Neuronal stem cell (in vitro differentiated cells): ENCODE measurements at regions not wholly inside any gene's neighbourhood (a gene's known extent, or its start where the extent isn't known, plus 50 kb on each side); places are given as distances from the start of the nearest gene placed in this dataset.

Experiments
- DNase-seq: peaks from one replicate; pipeline ENCODE4 v3.0.0-alpha.2; 2013; ENCODE audit warnings: low spot score
- H2AFZ ChIP-seq: one replicate; pipeline ENCODE4 v1.6.1; 2013; ENCODE audit warnings: mild to moderate bottlenecking, low read length, inconsistent platforms
- H2AK5ac ChIP-seq: 2 replicates; pipeline ENCODE4 v1.6.1; 2013; ENCODE audit warnings: low read depth, mild to moderate bottlenecking, inconsistent platforms, low read length, moderate library complexity, mixed read lengths
- H2BK120ac ChIP-seq: 2 replicates; pipeline ENCODE4 v1.6.1; 2013; ENCODE audit warnings: low read depth, mild to moderate bottlenecking, inconsistent platforms, low read length, moderate library complexity, mixed read lengths
- H2BK12ac ChIP-seq: one replicate; pipeline ENCODE4 v1.6.1; 2013; ENCODE audit warnings: low read length, inconsistent platforms
- H2BK15ac ChIP-seq: 2 replicates; pipeline ENCODE4 v1.6.1; 2013; ENCODE audit warnings: mild to moderate bottlenecking, low read length, inconsistent platforms, mixed read lengths
- H2BK5ac ChIP-seq: one replicate; pipeline ENCODE4 v1.6.1; 2013; ENCODE audit warnings: inconsistent platforms, mild to moderate bottlenecking, low read length, moderate library complexity
- H3K14ac ChIP-seq: one replicate; pipeline ENCODE4 v1.6.1; 2013; ENCODE audit warnings: low read length, inconsistent platforms
- H3K18ac ChIP-seq: 2 replicates; pipeline ENCODE4 v1.6.1; 2013; ENCODE audit warnings: low read length, inconsistent platforms
- H3K23ac ChIP-seq: 2 replicates; pipeline ENCODE4 v1.6.1; 2013; ENCODE audit warnings: low read depth, mild to moderate bottlenecking, mixed read lengths, low read length, inconsistent platforms; ENCODE audit not compliant: poor library complexity
- H3K27ac ChIP-seq: replicated peaks from 3 replicates; pipeline ENCODE4 v1.5.1; 2013; ENCODE audit warnings: low read length, inconsistent platforms
- H3K27me3 ChIP-seq, 3 experiments: 2 replicates each; pipeline ENCODE4 v1.6.1; 2013; ENCODE audit warnings: low read length in 3 of 3, mild to moderate bottlenecking in 2 of 3, inconsistent platforms in 1 of 3, low read depth in 1 of 3, mixed read lengths in 1 of 3, moderate library complexity in 1 of 3; ENCODE audit not compliant: control insufficient read depth in 3 of 3, insufficient read depth in 3 of 3
- H3K36me3 ChIP-seq, 2 donors: replicated peaks in 1 of 2; 2 replicates each; pipeline ENCODE4 v1.6.1; 2013; ENCODE audit warnings: low read length in 2 of 2; ENCODE audit not compliant: control insufficient read depth in 2 of 2, insufficient read depth in 2 of 2
- H3K4ac ChIP-seq: 2 replicates; pipeline ENCODE4 v1.6.1; 2013; ENCODE audit warnings: inconsistent platforms, mild to moderate bottlenecking, low read length, moderate library complexity
- H3K4me1 ChIP-seq, 2 donors: 1 replicate in 1 of 2; 2 replicates in 1 of 2; pipeline ENCODE4 v1.6.1; 2013; ENCODE audit warnings: low read length in 2 of 2, low read depth in 1 of 2; ENCODE audit not compliant: control insufficient read depth in 2 of 2, insufficient read depth in 1 of 2
- H3K4me2 ChIP-seq: one replicate; pipeline ENCODE4 v1.6.1; 2013; ENCODE audit warnings: mild to moderate bottlenecking, low read length, inconsistent platforms; ENCODE audit not compliant: insufficient read depth, poor library complexity, severe bottlenecking
- H3K4me3 ChIP-seq, 2 donors: 2 replicates each; pipeline ENCODE4 v1.5.1; 2013; ENCODE audit warnings: low read length in 2 of 2, mild to moderate bottlenecking in 2 of 2, inconsistent platforms in 1 of 2, moderate library complexity in 1 of 2
- H3K79me1 ChIP-seq: one replicate; pipeline ENCODE4 v1.6.1; 2013; ENCODE audit warnings: low read depth, mild to moderate bottlenecking, inconsistent platforms, low read length, moderate library complexity
- H3K9ac ChIP-seq: one replicate; pipeline ENCODE4 v1.6.1; 2013; ENCODE audit warnings: mild to moderate bottlenecking, low read depth, low read length, inconsistent platforms; ENCODE audit not compliant: poor library complexity
- H3K9me3 ChIP-seq, 2 donors: replicated peaks in 1 of 2; 2 replicates each; pipeline versions ENCODE3 to v1.6.1; 2013; ENCODE audit warnings: low read length in 2 of 2, mild to moderate bottlenecking in 2 of 2, inconsistent platforms in 1 of 2, low read depth in 1 of 2, mixed read lengths in 1 of 2, moderate library complexity in 1 of 2; ENCODE audit not compliant: control insufficient read depth in 2 of 2, insufficient read depth in 1 of 2
- H4K8ac ChIP-seq: one replicate; pipeline ENCODE4 v1.6.1; 2013; ENCODE audit warnings: low read depth, mild to moderate bottlenecking, inconsistent platforms, low read length, moderate library complexity
- H4K91ac ChIP-seq: one replicate; pipeline ENCODE4 v1.6.1; 2013; ENCODE audit warnings: low read length, low read depth, mild to moderate bottlenecking, inconsistent platforms; ENCODE audit not compliant: poor library complexity
- WGBS, 2 donors: extraction: QIAGEN DNeasy Blood & Tissue Kit; methylation state at CpG; one replicate each; pipeline ENCODE4 v1.1.7; 2013; ENCODE audit warnings: missing lambda C conversion rate in 2 of 2, mixed read lengths in 1 of 2; ENCODE audit not compliant: insufficient read length in 2 of 2, insufficient replicate concordance in 1 of 2; ENCODE audit errors: extremely low coverage in 2 of 2; 5-methylcytosine and 5-hydroxymethylcytosine counted together

DNA sequence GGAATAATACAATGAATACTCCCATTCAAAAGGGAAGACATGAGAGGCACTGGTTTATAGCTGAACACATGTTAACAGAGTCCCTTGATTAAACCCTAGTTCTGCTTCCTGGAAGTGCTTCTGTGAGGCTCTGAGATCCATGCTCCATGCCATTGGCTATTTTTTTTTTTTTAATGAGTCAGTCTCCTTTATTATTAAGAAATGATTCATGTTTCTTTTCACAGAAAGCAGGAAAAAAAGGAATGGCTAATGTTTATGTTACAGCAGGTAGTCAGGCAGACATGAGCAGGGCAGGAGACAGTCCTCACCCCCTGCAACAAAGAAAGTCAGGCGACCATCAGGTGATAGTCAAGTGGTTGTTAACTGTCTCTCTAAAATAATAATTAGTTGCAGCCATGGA lies 598.7 kb downstream of the EPHA5 start:
- Histone ChIP-seq H3K27ac (no peak overlapping the region), H2AK5ac (no peak overlapping the region), H2BK120ac (no peak overlapping the region), H3K18ac (no peak overlapping the region), H2BK5ac (no peak overlapping the region), H3K4me1 (no peaks in the 10 kb centered on the region), H3K23ac (no peak overlapping the region), H3K4me3 (no peak overlapping the region), H3K4ac (no peak overlapping the region), H3K27me3 (no peaks in the 10 kb centered on the region), H3K79me1 (no peaks in the 10 kb centered on the region), H2BK12ac (no peak overlapping the region), H2AFZ (no peak overlapping the region), H4K91ac (no peak overlapping the region), H3K9me3 (no peaks in the 10 kb centered on the region), H4K8ac (no peak overlapping the region), H3K4me2 (no peak overlapping the region), H2BK15ac (no peak overlapping the region), H3K36me3 (no peaks in the 10 kb centered on the region), H3K14ac (no peak overlapping the region), H3K9ac (no peak overlapping the region)
- WGBS, 2 donors = no CpG with 5 or more reads among the region's 1 CpG
- no peak for DNase-seq

DNA sequence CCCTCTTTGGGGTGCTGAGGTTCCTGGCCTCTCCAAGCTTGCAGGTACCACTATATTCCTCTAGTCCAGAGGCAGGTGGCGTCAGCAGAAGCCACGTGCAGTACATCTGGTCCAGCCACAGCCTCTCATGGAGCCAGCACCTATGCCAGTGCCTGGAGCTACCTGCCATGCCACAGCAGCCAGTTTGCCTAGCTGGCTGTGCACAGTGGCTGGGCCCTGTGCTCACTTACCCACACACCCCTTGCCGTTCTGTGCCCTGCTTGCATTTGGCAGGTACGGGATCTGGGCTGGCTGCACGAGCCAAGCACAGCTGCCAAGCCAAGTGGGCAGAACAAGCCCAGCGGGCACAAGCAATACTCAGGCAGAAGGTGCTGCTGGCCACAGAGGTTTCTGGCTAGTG lies 601.1 kb downstream of the EPHA5 start:
- Histone ChIP-seq H3K79me1 (no peaks in the 10 kb centered on the region), H3K27me3 (no peaks in the 10 kb centered on the region), H3K36me3 (no peaks in the 10 kb centered on the region)

DNA sequence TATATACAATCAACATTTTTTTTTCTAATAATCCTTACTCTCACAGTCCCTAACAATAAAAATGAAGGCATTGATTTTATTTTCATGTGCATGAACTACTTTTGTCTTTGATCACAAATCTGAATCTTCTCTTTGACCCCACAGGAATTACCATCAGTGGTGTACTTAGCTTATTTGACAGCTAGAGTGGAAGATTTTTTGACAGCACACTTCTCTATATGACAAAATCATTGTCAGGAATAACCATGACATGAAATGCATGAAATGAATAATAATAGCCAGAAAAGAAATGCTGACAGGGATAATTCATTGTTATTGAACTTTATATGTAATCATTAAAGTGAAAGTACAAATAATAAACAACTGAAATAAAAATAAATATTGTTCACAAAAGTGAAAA lies 604.2 kb downstream of the EPHA5 start:
- Histone ChIP-seq H3K4me1 (no peaks in the 10 kb centered on the region), H2BK15ac (no peak overlapping the region), H3K14ac (no peak overlapping the region), H3K23ac (no peak overlapping the region), H4K8ac (no peak overlapping the region), H3K27me3 (no peaks in the 10 kb centered on the region), H2AFZ (no peak overlapping the region), H3K36me3 (no peaks in the 10 kb centered on the region), H3K9me3 (no peaks in the 10 kb centered on the region), H3K9ac (no peak overlapping the region), H3K4me2 (no peak overlapping the region), H3K27ac (no peak overlapping the region), H4K91ac (no peak overlapping the region), H3K18ac (no peak overlapping the region), H2BK12ac (no peak overlapping the region), H3K4ac (no peak overlapping the region), H2BK5ac (no peak overlapping the region), H3K4me3 (no peak overlapping the region), H2AK5ac (no peak overlapping the region), H3K79me1 (no peaks in the 10 kb centered on the region), H2BK120ac (no peak overlapping the region)
- no peak for DNase-seq

More for the DNA sequence above, 601.1 kb downstream of the EPHA5 start:
- no CpG with 5 or more reads among the region's 6 CpGs for WGBS, 2 donors
- Histone ChIP-seq H2BK12ac (no peak overlapping the region), H2BK120ac (no peak overlapping the region), H2BK15ac (peak overlapping the region; percentile 43), H2AK5ac (no peak overlapping the region), H3K14ac (peak overlapping the region; percentile 39), H3K18ac (peak overlapping the region; percentile 70), H3K4ac (no peak overlapping the region), H4K91ac (no peak overlapping the region), H3K4me3 (no peak overlapping the region), H3K4me2 (no peak overlapping the region), H3K4me1 (no peaks in the 10 kb centered on the region), H2AFZ (no peak overlapping the region), H2BK5ac (no peak overlapping the region), H3K23ac (no peak overlapping the region), H3K9me3 (no peaks in the 10 kb centered on the region), H3K27ac (no peak overlapping the region), H4K8ac (no peak overlapping the region), H3K9ac (no peak overlapping the region)
- no peak for DNase-seq

DNA sequence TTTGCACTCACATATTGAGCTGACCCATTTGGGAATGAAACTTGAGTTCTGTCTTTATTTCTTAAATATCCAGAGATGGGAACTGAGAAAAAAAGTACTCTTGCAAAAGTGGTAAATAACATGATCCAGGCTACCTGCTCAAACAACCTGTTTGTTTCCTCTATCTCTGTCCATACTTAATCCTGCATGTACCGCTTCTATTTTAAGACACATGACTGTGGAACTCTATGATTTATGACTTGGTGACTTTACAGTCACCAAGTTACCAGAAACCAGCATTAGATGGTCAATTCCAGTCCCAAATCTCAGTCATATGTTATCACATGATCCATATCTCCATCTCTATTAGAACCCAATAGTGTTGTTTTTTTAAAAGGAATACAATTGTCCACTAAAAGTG lies 606.7 kb downstream of the EPHA5 start:
- H3K23ac ChIP-seq = no peak overlapping the region
- H3K9me3 ChIP-seq = no peaks in the 10 kb centered on the region
- H2AK5ac ChIP-seq = no peak overlapping the region
- no peak for DNase-seq
- H3K18ac ChIP-seq = no peak overlapping the region
- no peak overlapping the region for H3K4ac ChIP-seq
- no peak overlapping the region for H4K8ac ChIP-seq
- no peak overlapping the region for H3K9ac ChIP-seq
- no peak overlapping the region for H2BK5ac ChIP-seq
- H3K4me3 ChIP-seq = no peak overlapping the region
- no peak overlapping the region for H2BK15ac ChIP-seq
- H3K14ac ChIP-seq = no peak overlapping the region
- H3K79me1 ChIP-seq = no peaks in the 10 kb centered on the region
- H3K27me3 ChIP-seq = no peaks in the 10 kb centered on the region
- H3K27ac ChIP-seq = no peak overlapping the region
- no peaks in the 10 kb centered on the region for H3K36me3 ChIP-seq
- H2BK120ac ChIP-seq = no peak overlapping the region
- no peaks in the 10 kb centered on the region for H3K4me1 ChIP-seq
- no peak overlapping the region for H2AFZ ChIP-seq
- no CpG with 5 or more reads among the region's 1 CpG for WGBS, 2 donors
- no peak overlapping the region for H3K4me2 ChIP-seq
- H4K91ac ChIP-seq = no peak overlapping the region
- no peak overlapping the region for H2BK12ac ChIP-seq
